GM12878 (cell line): ENCODE measurements at regions not wholly inside any gene's neighbourhood (a gene's known extent, or its start where the extent isn't known, plus 50 kb on each side); places are given as distances from the start of the nearest gene placed in this dataset.

Experiments
- ATAC-seq: fragments of 200-7000 bp; cut with Tn5 transposase; 3 replicates; pipeline ENCODE4 v1.9.1; 2020; ENCODE audit warnings: mild to moderate bottlenecking, moderate library complexity
- BruUV-seq: library from RNA; stranded (reverse); fragments of 400-500 nt; replicated peaks from 2 replicates; lab custom pipeline; 2021; lab: Mats Ljungman, UMichigan
- CTCF ChIA-PET: fragments of 300-600 bp; sonication (Branson Sonifier 250); formaldehyde crosslinking; extraction: SDS; loops from one replicate; lab custom pipeline; 2021; ENCODE audit warnings: inconsistent platforms; lab: Yijun Ruan, JAX
- POLR2A ChIA-PET: fragments of 350-600 bp; formaldehyde crosslinking; extraction: SDS; loops from one replicate; lab custom pipeline; 2021; ENCODE audit warnings: inconsistent platforms; lab: Charles Lee
- RAD21 ChIA-PET: fragments of 300-600 bp; sonication (Branson Sonifier 250); formaldehyde crosslinking; loops from one replicate; lab custom pipeline; 2023; ENCODE audit warnings: antibody characterized with exemption; ENCODE audit not compliant: unreplicated experiment; lab: Charles Lee
- SMC1A ChIA-PET: fragments of 300-600 bp; sonication (Branson Sonifier 250); formaldehyde crosslinking; loops from one replicate; lab custom pipeline; 2023; ENCODE audit not compliant: unreplicated experiment, uncharacterized antibody; lab: Charles Lee
- DNase-seq: peaks from one replicate; pipeline ENCODE4 v3.0.0-alpha.2; 2011; ENCODE audit warnings: low read depth, low spot score
- FAIRE-seq: peaks from 3 replicates; lab custom pipeline; 2011; peaks lifted over from hg19 to GRCh38; lab: Jason Lieb, UNC
- H2AFZ ChIP-seq: 2 replicates; pipeline ENCODE4 v1.6.0; 2011; ENCODE audit warnings: low read depth, low read length, control low read depth; ENCODE audit not compliant: control insufficient read depth
- H3K27ac ChIP-seq: 2 replicates; pipeline ENCODE4 v1.5.1; 2011; ENCODE audit warnings: control low read depth; ENCODE audit not compliant: control insufficient read depth, insufficient read depth
- H3K27me3 ChIP-seq, 2 experiments: replicated peaks in 1 of 2; 2 replicates each; pipeline versions ENCODE4 v1.6.0 to v1.6.1; 2011; ENCODE audit warnings: low read length in 1 of 2; ENCODE audit not compliant: control insufficient read depth in 2 of 2, insufficient read depth in 2 of 2
- H3K36me3 ChIP-seq, 2 experiments: 2 replicates each; pipeline ENCODE4 v1.5.1; 2011; ENCODE audit warnings: low read length in 1 of 2; ENCODE audit not compliant: control insufficient read depth in 2 of 2, insufficient read depth in 2 of 2
- H3K4me1 ChIP-seq: 2 replicates; pipeline ENCODE4 v1.6.1; 2011; ENCODE audit warnings: mild to moderate bottlenecking, low read length, moderate library complexity, mixed read lengths; ENCODE audit not compliant: control insufficient read depth, insufficient read depth
- H3K4me2 ChIP-seq: 2 replicates; pipeline ENCODE4 v1.6.0; 2011; ENCODE audit warnings: control low read depth; ENCODE audit not compliant: control insufficient read depth, insufficient read depth
- H3K4me3 ChIP-seq: fragments of 200-600 bp; sonication (generic); 2 replicates; pipeline ENCODE4 v1.5.1; 2016
- H3K79me2 ChIP-seq: 2 replicates; pipeline ENCODE4 v1.6.0; 2011; ENCODE audit warnings: low read length; ENCODE audit not compliant: control insufficient read depth, insufficient read depth
- H3K9ac ChIP-seq: 2 replicates; pipeline ENCODE4 v1.8.0; 2011; ENCODE audit warnings: low read length, control low read depth, mixed read lengths; ENCODE audit not compliant: control insufficient read depth, insufficient read depth
- H3K9me3 ChIP-seq: replicated peaks from 3 replicates; pipeline ENCODE4 v1.5.1; 2011; ENCODE audit warnings: mild to moderate bottlenecking, low read length; ENCODE audit not compliant: control insufficient read depth, insufficient read depth
- H4K20me1 ChIP-seq: 2 replicates; pipeline ENCODE4 v1.6.0; 2011; ENCODE audit not compliant: control insufficient read depth, insufficient read depth
- CEBPB ChIP-seq, 2 experiments: fragments of 150-350 bp in 1 of 2; IDR thresholded peaks; 2 replicates each; pipeline ENCODE4 v1.6.1; 2012 to 2014; ENCODE audit warnings: low read depth in 2 of 2, low read length in 2 of 2, borderline replicate concordance in 1 of 2, inconsistent platforms in 1 of 2
- CTCF ChIP-seq, 3 experiments: IDR thresholded peaks in 2 of 3; conservative IDR thresholded peaks in 1 of 3; 2 replicates each; pipeline ENCODE4 v1.5.1; 2011; ENCODE audit warnings: low read depth in 3 of 3, low read length in 3 of 3, mild to moderate bottlenecking in 3 of 3, control low read depth in 2 of 3, moderate library complexity in 2 of 3, inconsistent platforms in 1 of 3, mixed read lengths in 1 of 3; ENCODE audit not compliant: control insufficient read depth in 2 of 3, insufficient read depth in 1 of 3; ENCODE audit errors: extremely low read depth in 1 of 3
- HDAC2 ChIP-seq: fragments of 200-600 bp; sonication (generic); IDR thresholded peaks from 2 replicates; pipeline ENCODE4 v1.6.1; 2017
- LARP7 ChIP-seq: fragments of 450-650 bp; IDR thresholded peaks from 2 replicates; pipeline ENCODE4 v1.6.1; 2017; ENCODE audit warnings: mild to moderate bottlenecking
- MYB ChIP-seq: fragments of 150-350 bp; IDR thresholded peaks from 2 replicates; pipeline ENCODE4 v1.6.1; 2014; ENCODE audit warnings: mild to moderate bottlenecking, low read depth, low read length, borderline replicate concordance
- NFYA ChIP-seq: IDR thresholded peaks from 2 replicates; pipeline ENCODE4 v1.6.1; 2011; ENCODE audit warnings: low read depth, mild to moderate bottlenecking, low read length, improper control_type of control experiment, borderline replicate concordance
- POLR2A ChIP-seq: IDR thresholded peaks from 2 replicates; pipeline ENCODE4 v1.6.1; 2011; ENCODE audit warnings: low read depth, mild to moderate bottlenecking, low read length
- SMAD1 ChIP-seq: fragments of 450-650 bp; IDR thresholded peaks from 2 replicates; pipeline ENCODE4 v1.6.1; 2018; ENCODE audit warnings: mild to moderate bottlenecking, low read depth; ENCODE audit not compliant: partially characterized antibody
- SMAD5 ChIP-seq: IDR thresholded peaks from 2 replicates; pipeline ENCODE4 v1.6.1; 2016; ENCODE audit warnings: antibody characterized with exemption, low read depth
- SMC3 ChIP-seq: IDR thresholded peaks from 2 replicates; pipeline ENCODE4 v1.6.1; 2011; ENCODE audit warnings: low read length, improper control_type of control experiment, borderline replicate concordance
- SREBF1 ChIP-seq: IDR thresholded peaks from 2 replicates; pipeline ENCODE4 v1.6.1; 2012; ENCODE audit warnings: mild to moderate bottlenecking, low read length
- ZBED1 ChIP-seq: IDR thresholded peaks from 2 replicates; pipeline ENCODE4 v1.6.1; 2016; ENCODE audit warnings: borderline replicate concordance
- ZBTB33 ChIP-seq: fragments of 450-650 bp; IDR thresholded peaks from 2 replicates; pipeline ENCODE4 v1.6.1; 2017; ENCODE audit warnings: mild to moderate bottlenecking
- WGBS: methylation state at CpG from one replicate; pipeline ENCODE4 v1.1.6; 2016; ENCODE audit warnings: low lambda C conversion rate; ENCODE audit not compliant: insufficient replicate concordance, insufficient coverage; ENCODE audit errors: missing lambda C conversion rate; 5-methylcytosine and 5-hydroxymethylcytosine counted together
- in situ Hi-C: fragments of 300-500 bp; cut with MboI; formaldehyde crosslinking; loops from 9 replicates; pipeline ENCODE4 v1.14.3; 2018; ENCODE audit warnings: mixed read lengths
- intact Hi-C: fragments of 100-400 bp; cut with micrococcal nuclease; formaldehyde crosslinking; loops from one replicate; pipeline ENCODE4 v1.14.2; 2022; ENCODE audit not compliant: unreplicated experiment
- TF ChIP-seq, protein P1 (sequence below): fragments of 450-650 bp; IDR thresholded peaks from 2 replicates; pipeline ENCODE4 v1.6.1; 2016; ENCODE audit warnings: mild to moderate bottlenecking, moderate library complexity, borderline replicate concordance

GRCh38 chr18:60892855-60893254 is 440.4 kb upstream of the CDH20 start:
- ChIA-PET SMC1A (no interaction called here), CTCF (no interaction called here), RAD21 (no interaction called here), POLR2A (no interaction called here)
- ATAC-seq (no peak), FAIRE-seq (no peak), DNase-seq (no peak)
- Histone ChIP-seq H3K9me3 (no peaks in the 10 kb centered on the region), H3K4me3 (no peak overlapping the region), H3K9ac (no peak overlapping the region), H3K4me2 (no peak overlapping the region), H3K27ac (no peak overlapping the region), H3K27me3 (no peaks in the 10 kb centered on the region), H4K20me1 (no peaks in the 10 kb centered on the region), H3K36me3 (no peaks in the 10 kb centered on the region), H3K4me1 (no peaks in the 10 kb centered on the region), H2AFZ (no peak overlapping the region), H3K79me2 (no peaks in the 10 kb centered on the region)
- in situ Hi-C loops, result no loop called here
- intact Hi-C loops, result no loop called here
- BruUV-seq, result no TSS peak
- TF ChIP-seq NFYA, result no peak
- TF ChIP-seq SMAD1, result no peak
- TF ChIP-seq, protein P1, sequence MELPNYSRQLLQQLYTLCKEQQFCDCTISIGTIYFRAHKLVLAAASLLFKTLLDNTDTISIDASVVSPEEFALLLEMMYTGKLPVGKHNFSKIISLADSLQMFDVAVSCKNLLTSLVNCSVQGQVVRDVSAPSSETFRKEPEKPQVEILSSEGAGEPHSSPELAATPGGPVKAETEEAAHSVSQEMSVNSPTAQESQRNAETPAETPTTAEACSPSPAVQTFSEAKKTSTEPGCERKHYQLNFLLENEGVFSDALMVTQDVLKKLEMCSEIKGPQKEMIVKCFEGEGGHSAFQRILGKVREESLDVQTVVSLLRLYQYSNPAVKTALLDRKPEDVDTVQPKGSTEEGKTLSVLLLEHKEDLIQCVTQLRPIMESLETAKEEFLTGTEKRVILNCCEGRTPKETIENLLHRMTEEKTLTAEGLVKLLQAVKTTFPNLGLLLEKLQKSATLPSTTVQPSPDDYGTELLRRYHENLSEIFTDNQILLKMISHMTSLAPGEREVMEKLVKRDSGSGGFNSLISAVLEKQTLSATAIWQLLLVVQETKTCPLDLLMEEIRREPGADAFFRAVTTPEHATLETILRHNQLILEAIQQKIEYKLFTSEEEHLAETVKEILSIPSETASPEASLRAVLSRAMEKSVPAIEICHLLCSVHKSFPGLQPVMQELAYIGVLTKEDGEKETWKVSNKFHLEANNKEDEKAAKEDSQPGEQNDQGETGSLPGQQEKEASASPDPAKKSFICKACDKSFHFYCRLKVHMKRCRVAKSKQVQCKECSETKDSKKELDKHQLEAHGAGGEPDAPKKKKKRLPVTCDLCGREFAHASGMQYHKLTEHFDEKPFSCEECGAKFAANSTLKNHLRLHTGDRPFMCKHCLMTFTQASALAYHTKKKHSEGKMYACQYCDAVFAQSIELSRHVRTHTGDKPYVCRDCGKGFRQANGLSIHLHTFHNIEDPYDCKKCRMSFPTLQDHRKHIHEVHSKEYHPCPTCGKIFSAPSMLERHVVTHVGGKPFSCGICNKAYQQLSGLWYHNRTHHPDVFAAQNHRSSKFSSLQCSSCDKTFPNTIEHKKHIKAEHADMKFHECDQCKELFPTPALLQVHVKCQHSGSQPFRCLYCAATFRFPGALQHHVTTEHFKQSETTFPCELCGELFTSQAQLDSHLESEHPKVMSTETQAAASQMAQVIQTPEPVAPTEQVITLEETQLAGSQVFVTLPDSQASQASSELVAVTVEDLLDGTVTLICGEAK, result no peak
- TF ChIP-seq CEBPB (IDR thresholded peaks at IDR 0.05; ENCODE audit: borderline replicate concordance in 1 of 2, low read depth in 2 of 2, low read length in 2 of 2), result no peak
- no peak for TF ChIP-seq POLR2A
- no peak for TF ChIP-seq ZBED1
- TF ChIP-seq HDAC2, result no peak
- TF ChIP-seq CTCF (IDR thresholded peaks at IDR 0.05 in 2 of 3, conservative IDR thresholded peaks at IDR 0.05 in 1 of 3; ENCODE audit: control insufficient read depth in 2 of 3, extremely low read depth in 1 of 3, insufficient read depth in 1 of 3, low read depth in 3 of 3, low read length in 3 of 3), result no peak
- no peak for TF ChIP-seq SMAD5
- no peak for TF ChIP-seq SMC3
- no peak for TF ChIP-seq LARP7
- no peak for TF ChIP-seq ZBTB33
- TF ChIP-seq MYB, result no peak
- no peak for TF ChIP-seq SREBF1
- WGBS, result 9% methylated on average over 3 of the region's 3 CpGs
